HEK293T (cell line): ENCODE measurements at regions not wholly inside any gene's neighbourhood (a gene's known extent, or its start where the extent isn't known, plus 50 kb on each side); places are given as distances from the start of the nearest gene placed in this dataset.

Experiments
- CTCF ChIA-PET: fragments of 350-600 bp; formaldehyde crosslinking; extraction: SDS; loops from one replicate; lab custom pipeline; 2021; ENCODE audit warnings: antibody characterized with exemption, inconsistent platforms; lab: Yijun Ruan, JAX
- POLR2A ChIA-PET: fragments of 350-600 bp; formaldehyde crosslinking; extraction: SDS; loops from one replicate; lab custom pipeline; 2020; ENCODE audit warnings: antibody characterized with exemption, inconsistent platforms; lab: Yijun Ruan, JAX
- DNase-seq: peaks from one replicate; pipeline ENCODE4 v3.0.0; 2012; ENCODE audit warnings: mixed read lengths; ENCODE audit errors: extremely low spot score
- ARNT ChIP-seq: fragments of 450-650 bp; IDR thresholded peaks from 2 replicates; pipeline ENCODE4 v1.6.1; 2017; ENCODE audit warnings: mild to moderate bottlenecking
- BHLHE40 ChIP-seq: fragments of 450-650 bp; IDR thresholded peaks from 2 replicates; pipeline ENCODE4 v1.6.1; 2016; ENCODE audit warnings: mild to moderate bottlenecking, moderate library complexity, borderline replicate concordance
- CTBP1 ChIP-seq: fragments of 450-650 bp; IDR thresholded peaks from 2 replicates; pipeline ENCODE4 v1.6.1; 2016; ENCODE audit warnings: borderline replicate concordance
- ELF4 ChIP-seq: fragments of 450-650 bp; IDR thresholded peaks from 2 replicates; pipeline ENCODE4 v1.6.1; 2017; ENCODE audit warnings: antibody characterized with exemption
- FOXA1 ChIP-seq: fragments of 450-650 bp; IDR thresholded peaks from 2 replicates; pipeline ENCODE4 v1.6.1; 2016; ENCODE audit warnings: mild to moderate bottlenecking
- FOXK2 ChIP-seq: fragments of 450-650 bp; IDR thresholded peaks from 2 replicates; pipeline ENCODE4 v1.6.1; 2016; ENCODE audit warnings: mild to moderate bottlenecking
- FOXM1 ChIP-seq: fragments of 450-650 bp; IDR thresholded peaks from 2 replicates; pipeline ENCODE4 v1.6.1; 2017; ENCODE audit warnings: mild to moderate bottlenecking, borderline replicate concordance
- HDGF ChIP-seq: fragments of 450-650 bp; IDR thresholded peaks from 2 replicates; pipeline ENCODE4 v1.6.1; 2017; ENCODE audit warnings: antibody characterized with exemption, borderline replicate concordance
- L3MBTL2 ChIP-seq: fragments of 450-650 bp; conservative IDR thresholded peaks from 2 replicates; pipeline ENCODE4 v1.6.1; 2016; ENCODE audit warnings: mild to moderate bottlenecking
- LEF1 ChIP-seq: fragments of 450-650 bp; IDR thresholded peaks from 2 replicates; pipeline ENCODE4 v1.6.1; 2017; ENCODE audit warnings: mild to moderate bottlenecking, borderline replicate concordance
- NFRKB ChIP-seq: fragments of 450-650 bp; IDR thresholded peaks from 2 replicates; pipeline ENCODE4 v1.6.1; 2016; ENCODE audit warnings: mild to moderate bottlenecking, moderate library complexity
- PKNOX1 ChIP-seq: fragments of 450-650 bp; IDR thresholded peaks from 2 replicates; pipeline ENCODE4 v1.6.1; 2016
- SP1 ChIP-seq: fragments of 450-650 bp; IDR thresholded peaks from 2 replicates; pipeline ENCODE4 v1.6.1; 2017
- SUZ12 ChIP-seq: fragments of 450-650 bp; IDR thresholded peaks from 2 replicates; pipeline ENCODE4 v1.6.1; 2016; ENCODE audit warnings: mild to moderate bottlenecking
- TARDBP ChIP-seq: fragments of 450-650 bp; IDR thresholded peaks from 2 replicates; pipeline ENCODE4 v1.6.1; 2016
- ZNF384 ChIP-seq: fragments of 450-650 bp; IDR thresholded peaks from 2 replicates; pipeline ENCODE4 v1.6.1; 2016

- TF ChIP-seq NFRKB (no peak), ZNF384 (no peak), BHLHE40 (no peak), FOXA1 (no peak), HDGF (no peak), ELF4 (no peak), FOXM1 (no peak), FOXK2 (no peak)
- CTCF ChIA-PET, result no interaction called here
- POLR2A ChIA-PET, result no interaction called here
- DNase-seq, result no peak
Measured at GRCh38 chr2:8486141-8486540, 195.7 kb upstream of the ID2 start.

DNA sequence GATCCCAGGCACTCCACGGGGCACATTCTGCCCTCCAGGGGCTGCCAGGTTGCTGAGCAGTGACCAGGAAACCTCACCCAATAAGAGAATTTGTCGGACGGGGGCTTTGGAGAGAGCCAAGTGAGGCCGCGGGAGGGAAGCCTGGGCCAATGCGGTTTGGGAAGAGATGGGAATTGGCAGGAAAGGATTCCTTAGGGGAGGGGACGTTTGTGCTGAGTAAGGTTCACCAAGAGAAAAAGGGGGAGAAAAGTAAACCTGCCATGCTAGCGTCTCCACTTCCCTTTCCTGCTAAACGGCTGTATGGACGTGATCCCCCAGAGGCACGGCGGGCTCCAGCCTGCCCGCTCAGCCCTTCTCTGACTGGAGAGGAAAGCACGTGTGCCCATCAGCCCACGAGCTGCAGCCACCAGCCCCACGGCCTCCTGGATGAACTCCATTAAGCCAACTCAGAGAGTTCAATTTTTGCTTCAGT, 194.4 kb upstream of the ID2 start:
- POLR2A ChIA-PET, result no interaction called here
- CTCF ChIA-PET, result no interaction called here
- TF ChIP-seq PKNOX1 (no peak), SUZ12 (no peak), FOXM1 (no peak), NFRKB (no peak), ZNF384 (no peak), TARDBP (no peak), BHLHE40 (no peak), FOXK2 (no peak), L3MBTL2 (no peak), FOXA1 (no peak), ARNT (no peak), CTBP1 (no peak), ELF4 (no peak), HDGF (no peak)
- no peak for DNase-seq

- DNase-seq, result no peak
- TF ChIP-seq CTBP1 (no peak), ELF4 (no peak)
- ChIA-PET POLR2A (no interaction called here), CTCF (no interaction called here)
Measured at GRCh38 chr2:8488001-8488738, 193.7 kb upstream of the ID2 start.

DNA sequence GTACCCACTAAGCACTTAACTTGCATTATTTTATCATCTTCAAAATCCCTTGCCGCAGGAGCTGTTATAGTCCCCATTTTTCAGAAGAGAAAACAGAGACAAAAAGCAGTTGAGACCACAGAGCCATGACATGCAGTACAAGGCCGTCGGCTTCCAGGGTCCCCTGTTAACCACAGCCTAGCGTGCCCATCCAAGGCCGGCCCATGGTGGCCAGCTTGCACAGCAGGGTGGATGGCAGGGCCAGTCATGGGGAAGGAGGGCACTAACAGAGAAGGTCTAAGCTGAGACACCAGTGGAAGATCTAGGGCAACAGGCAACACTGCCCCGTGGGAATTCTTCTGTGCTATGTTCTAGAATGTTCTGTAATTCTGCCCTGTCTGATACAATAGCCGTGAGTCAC, 192.6 kb upstream of the ID2 start:
- DNase-seq, result no peak
- ChIA-PET POLR2A (no interaction called here), CTCF (no interaction called here)
- TF ChIP-seq BHLHE40 (no peak), PKNOX1 (no peak), FOXA1 (no peak), FOXM1 (no peak), SP1 (no peak), FOXK2 (no peak), LEF1 (no peak), ELF4 (no peak), HDGF (no peak), L3MBTL2 (no peak), SUZ12 (no peak), CTBP1 (no peak), TARDBP (no peak), ARNT (no peak), ZNF384 (no peak), NFRKB (no peak)

DNA sequence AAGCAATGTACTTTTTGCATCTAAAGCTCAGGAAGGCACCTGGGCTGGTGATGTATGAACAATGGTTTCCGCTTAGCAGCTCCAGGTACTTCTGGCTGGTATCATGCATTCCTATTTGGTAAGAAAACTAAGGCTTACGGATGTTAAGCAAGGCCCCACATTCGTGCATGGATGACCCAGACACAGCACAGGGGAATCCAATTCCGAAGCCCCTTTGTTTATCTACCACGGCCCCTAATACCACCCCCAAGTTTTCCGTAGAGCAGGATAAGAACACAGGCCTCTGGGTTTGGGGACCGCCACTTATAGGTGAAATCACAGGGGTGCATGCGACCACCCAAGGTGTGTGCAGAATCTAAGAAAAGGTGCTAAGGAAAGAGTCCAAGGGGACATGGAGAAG, 192.1 kb upstream of the ID2 start:
- ChIA-PET CTCF (no interaction called here), POLR2A (no interaction called here)
- DNase-seq, result no peak
- TF ChIP-seq FOXM1, result no peak
- no peak for TF ChIP-seq CTBP1
- no peak for TF ChIP-seq SUZ12
- TF ChIP-seq PKNOX1, result no peak
- no peak for TF ChIP-seq SP1
- TF ChIP-seq ARNT, result no peak
- no peak for TF ChIP-seq ELF4
- no peak for TF ChIP-seq LEF1
- TF ChIP-seq NFRKB, result no peak
- no peak for TF ChIP-seq L3MBTL2

- POLR2A ChIA-PET, result no interaction called here
- CTCF ChIA-PET, result no interaction called here
- no peak for DNase-seq
Measured at GRCh38 chr2:8490166-8490721, 191.6 kb upstream of the ID2 start.

More at GRCh38 chr2:8490166-8490721, 191.6 kb upstream of the ID2 start:
- no peak for TF ChIP-seq TARDBP
- no peak for TF ChIP-seq ZNF384
- TF ChIP-seq NFRKB, result no peak
- TF ChIP-seq ARNT, result no peak
- TF ChIP-seq SP1, result no peak
- TF ChIP-seq ELF4, result no peak
- no peak for TF ChIP-seq FOXK2
- no peak for TF ChIP-seq FOXM1
- no peak for TF ChIP-seq SUZ12
- no peak for TF ChIP-seq CTBP1
- no peak for TF ChIP-seq BHLHE40
- TF ChIP-seq HDGF, result no peak
- TF ChIP-seq L3MBTL2, result no peak
